GM21737 (cell line): ENCODE measurements at regions not wholly inside any gene's neighbourhood (a gene's known extent, or its start where the extent isn't known, plus 50 kb on each side); places are given as distances from the start of the nearest gene placed in this dataset.

ENCODE experiments used
- ATAC-seq: cut with Tn5 transposase; IDR thresholded peaks from one replicate; pipeline ENCODE4 v1.9.1; 2021; ENCODE audit warnings: mild to moderate bottlenecking, moderate library complexity; ENCODE audit not compliant: unreplicated experiment

- ATAC-seq = no peak
These were observed 216.1 kb downstream of the HAUS1 start for GRCh38 chr18:46320297-46320696.

DNA sequence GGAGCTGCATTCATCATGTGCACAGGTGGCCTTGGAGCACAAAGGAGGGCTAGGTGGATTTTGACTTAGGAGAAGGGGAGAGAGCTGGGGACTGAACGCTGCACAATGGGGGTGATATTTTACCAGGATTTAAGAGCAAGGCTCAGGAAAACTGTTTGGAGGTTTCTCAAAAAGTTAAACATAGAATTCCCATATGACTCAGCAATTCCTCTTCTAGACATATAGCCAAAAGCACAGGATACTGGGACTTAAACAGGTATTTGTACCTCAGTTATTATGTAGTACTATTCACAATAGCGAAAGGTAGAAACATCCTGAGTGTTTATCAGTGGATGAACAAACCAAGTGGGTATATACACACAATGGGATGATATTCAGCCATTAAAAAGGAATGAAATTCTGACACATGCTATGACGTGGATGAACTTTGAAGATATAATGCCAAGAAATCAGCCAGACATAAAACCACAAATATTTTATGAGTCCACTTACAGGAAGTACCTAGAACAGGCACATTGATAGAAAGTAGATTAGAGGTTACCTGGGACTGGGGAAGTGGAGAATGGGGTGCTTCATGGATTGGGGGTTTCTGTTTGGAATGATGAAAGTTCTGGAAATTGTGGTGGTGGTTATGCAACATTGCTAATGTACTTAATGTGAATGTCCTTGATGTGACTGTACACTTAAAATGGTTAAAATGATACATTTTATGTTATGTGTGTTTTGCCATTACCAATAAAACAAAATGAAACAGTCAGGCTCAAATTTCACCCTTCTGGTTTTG lies 216.9 kb downstream of the HAUS1 start:
- ATAC-seq = no peak

- no peak for ATAC-seq
These were observed 217.8 kb downstream of the HAUS1 start for GRCh38 chr18:46321955-46322354.

DNA sequence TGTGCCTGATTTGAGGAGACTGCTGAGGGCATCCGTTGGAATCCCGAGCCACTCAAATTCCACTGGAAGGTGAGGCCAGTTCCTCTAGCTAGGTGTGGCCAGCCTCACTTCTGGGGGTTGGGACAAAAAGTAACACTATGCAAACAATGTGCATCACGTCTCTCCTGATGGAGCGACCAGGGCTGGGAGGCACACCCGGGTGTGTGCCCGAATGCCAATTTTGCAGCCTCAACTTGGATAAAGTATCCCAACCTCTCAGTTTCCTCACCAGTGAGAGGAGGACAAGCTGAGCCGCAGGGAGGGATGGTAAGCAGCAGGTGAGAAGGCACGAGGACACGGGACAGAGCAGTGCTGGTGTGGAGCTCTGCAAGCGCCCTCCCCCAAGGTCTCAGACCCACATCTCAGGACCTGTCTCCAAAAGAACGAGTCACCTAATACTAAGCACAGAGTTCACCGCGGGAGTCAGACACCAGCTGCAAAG lies 218.3 kb downstream of the HAUS1 start:
- ATAC-seq = no peak

GRCh38 chr18:46322941-46323340 lies 218.8 kb downstream of the HAUS1 start:
- ATAC-seq = no peak

DNA sequence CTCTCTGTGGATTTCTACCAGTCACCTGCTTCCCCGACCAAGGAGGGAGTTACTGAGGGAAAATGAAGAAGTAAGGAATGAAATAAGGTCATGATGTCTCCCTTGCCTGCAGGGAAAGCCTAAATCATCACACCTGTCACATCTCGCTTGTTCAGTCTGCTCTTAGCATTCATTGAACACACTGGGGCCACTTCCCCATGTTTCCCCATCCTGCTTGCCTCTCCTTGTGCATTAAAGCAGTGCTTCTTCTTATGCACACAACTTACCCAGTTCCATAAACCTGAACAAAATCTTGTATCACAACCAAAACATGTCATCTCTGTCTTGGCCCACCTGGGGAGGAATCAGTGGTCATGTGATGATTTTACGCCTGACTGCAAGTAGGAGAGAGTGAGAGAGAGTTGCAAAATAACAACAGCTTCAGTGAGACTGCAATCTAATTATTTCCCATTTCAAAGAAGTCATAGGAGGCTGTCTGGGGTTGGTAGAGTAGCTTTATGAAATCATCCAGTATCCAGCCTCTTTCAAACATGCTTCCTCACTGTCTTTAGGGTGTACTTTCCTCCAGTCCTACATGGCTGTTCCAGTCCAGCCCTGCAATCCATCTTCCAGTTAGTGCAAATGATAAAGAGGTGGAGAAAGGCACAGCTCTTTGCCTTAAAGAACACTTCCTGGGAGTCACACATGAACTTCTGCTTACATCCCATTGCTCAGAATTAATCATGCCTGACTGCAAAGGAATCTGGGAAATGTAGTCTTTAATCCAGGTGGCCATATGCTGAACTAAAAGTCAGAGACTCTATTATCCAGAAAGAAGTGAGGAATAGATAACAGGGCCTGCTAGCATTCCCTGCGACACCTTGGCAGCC lies 220.1 kb downstream of the HAUS1 start:
- ATAC-seq = no peak

GRCh38 chr18:46325895-46326294 lies 221.7 kb downstream of the HAUS1 start:
- no peak for ATAC-seq

DNA sequence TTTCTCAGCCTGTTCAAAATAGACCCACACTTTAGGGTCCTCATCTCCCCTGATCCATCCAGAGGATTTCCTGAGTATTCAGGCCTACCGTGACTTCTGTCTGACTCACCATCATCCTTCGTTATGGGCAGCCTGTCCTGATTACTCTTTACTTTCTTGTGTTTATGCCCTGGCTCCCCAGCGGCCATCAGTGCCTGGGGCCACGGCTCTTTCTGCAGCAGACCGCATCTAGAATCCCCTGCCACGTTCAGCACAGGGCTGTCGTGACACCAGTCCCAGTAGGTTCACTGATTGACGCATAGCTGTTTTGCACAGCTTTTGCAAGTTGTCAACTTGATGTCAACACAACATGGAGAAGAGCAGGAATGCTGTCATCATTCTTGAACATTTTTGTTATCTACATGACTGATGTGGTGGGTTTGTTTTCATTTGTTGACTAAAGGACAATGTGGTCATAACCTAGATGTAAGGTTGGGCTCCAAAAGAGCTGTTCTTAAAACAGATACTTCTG lies 225.6 kb downstream of the HAUS1 start:
- no peak for ATAC-seq

GRCh38 chr18:46331316-46331715 lies 227.1 kb downstream of the HAUS1 start:
- no peak for ATAC-seq

DNA sequence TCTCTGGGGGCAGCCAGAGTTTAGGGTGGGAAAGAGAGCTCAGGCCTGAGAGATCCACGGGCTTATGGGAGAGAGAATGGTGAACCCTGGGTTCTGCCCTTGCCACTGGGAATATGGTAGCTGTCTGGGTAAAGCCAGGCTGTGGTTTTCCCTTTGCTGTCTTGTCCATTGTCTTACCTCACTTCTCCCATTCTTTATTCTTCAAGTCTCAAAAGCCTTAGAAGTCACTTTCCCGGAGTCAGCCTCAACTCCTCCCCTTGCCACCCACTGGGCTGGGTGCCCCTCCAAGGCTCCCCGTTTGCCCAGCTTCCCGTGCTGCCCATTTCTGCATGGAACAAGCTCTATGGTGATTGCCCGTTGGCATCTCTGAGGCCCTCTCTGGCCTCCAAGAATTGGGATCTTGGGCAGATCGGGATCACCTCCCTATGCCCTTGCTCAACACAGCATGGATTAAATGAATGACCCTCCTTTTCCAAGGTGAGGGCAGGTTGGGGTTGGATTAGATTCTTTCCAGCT lies 228.2 kb downstream of the HAUS1 start:
- ATAC-seq = no peak

DNA sequence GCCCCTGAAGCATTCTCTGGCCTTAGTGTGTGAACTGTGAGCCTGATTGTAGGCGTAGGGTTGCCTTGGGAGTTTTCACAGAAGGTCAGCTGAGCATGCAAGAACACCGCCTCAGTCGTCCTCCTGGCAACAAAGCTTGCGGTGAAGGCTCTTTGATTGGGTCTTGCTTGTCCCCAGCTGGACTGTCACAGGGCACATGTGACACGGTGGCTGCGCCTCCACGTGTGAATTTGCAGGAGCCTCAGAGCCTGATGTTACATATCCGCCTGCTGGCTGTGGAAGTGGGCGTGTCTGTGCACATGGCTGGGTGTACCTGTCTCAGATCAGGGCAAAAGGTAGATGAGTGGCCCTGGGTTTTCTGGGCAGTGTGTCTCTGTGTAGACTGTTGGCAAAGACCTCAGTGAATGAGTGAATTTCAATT lies 228.7 kb downstream of the HAUS1 start:
- no peak for ATAC-seq

GRCh38 chr18:46333431-46334135 lies 229.4 kb downstream of the HAUS1 start:
- no peak for ATAC-seq

DNA sequence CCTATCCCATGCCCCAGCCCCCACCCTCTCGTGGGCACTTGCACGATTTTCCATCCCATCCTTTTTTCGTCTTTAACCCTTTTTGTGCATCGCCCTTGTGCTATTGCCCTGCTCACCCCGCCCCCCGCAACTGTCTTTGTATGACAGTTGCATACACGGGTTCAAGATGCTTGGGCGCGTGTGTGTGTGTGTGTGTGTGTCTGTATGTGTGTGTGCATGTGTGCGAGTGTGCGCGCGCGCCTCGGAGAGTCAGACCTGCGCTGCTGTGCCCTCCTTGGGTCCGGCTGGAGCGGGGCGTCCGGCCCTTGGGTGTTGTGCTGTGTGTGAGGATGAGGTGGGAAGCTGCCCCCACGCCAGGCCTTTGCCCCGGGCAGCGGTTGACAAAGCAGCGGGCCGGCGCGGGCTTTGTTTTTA lies 230.7 kb downstream of the HAUS1 start:
- no peak for ATAC-seq

DNA sequence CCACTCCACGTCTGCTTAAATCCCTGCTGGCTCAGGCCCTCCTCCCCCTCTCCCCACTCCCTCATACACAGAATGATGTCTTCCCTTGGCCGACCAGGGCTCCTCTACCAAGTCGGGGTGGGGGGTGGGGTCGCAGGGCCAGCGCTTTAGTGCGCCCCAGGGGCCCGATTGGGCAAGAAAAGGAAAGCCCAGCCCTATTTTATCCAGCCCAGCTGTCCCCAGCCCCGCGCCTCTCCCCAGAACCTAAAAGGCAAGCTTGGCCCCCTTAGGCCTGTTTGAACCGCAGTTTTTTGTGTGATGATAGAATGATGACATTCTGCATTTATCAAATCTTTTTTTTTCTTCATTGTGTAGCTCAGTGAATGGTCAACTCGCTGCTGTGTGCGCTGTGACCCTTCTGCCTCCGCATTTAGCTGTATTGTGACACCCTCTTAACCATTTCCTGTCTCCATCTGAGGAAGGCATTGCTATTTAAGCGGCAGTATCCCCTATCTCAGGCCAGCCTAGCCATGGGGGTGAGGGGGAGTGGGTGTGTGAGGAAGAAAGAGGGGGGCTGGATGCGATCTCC lies 231.4 kb downstream of the HAUS1 start:
- no peak for ATAC-seq

GRCh38 chr18:46336278-46337111 lies 232.3 kb downstream of the HAUS1 start:
- no peak for ATAC-seq

DNA sequence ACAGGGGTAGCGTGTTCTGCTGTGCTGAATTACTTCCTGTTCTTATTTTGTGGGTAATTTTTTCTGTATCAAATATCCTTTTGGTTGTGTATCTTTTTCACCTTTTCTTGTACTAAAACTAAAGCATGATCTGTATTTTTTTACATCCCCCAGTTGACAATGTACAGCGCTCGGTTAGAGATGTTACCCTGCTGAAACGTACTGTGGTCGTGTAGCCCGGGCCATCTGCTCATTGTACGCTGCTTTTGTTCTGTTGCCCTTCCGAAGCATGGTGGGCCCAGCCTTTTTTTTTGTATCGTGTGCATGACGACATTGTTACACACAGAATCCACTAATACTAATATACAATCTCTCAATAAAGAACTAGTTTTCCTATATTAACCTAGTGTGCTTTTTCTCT lies 233.1 kb downstream of the HAUS1 start:
- ATAC-seq = no peak

DNA sequence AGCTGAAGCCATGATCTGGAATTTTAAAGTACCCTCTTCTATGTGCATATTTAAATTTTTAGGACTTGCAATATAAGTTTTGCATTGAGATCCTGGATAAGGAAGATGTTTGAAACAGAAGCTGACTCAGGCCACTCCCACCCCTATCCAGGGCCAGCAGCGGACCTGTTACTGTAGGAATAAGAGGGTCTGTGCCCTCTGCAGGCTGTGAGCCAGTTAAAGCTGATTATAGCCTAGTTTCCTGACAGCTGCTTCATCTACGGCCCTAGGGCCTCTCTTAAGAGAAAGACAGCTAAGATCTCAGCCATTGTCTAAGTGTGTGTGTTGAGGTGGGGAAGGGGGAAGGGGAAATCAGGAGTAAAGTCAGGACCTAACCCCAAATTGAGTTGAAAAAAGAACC lies 234.0 kb downstream of the HAUS1 start:
- no peak for ATAC-seq

- ATAC-seq = no peak
These were observed 234.6 kb downstream of the HAUS1 start for GRCh38 chr18:46338766-46339165.

DNA sequence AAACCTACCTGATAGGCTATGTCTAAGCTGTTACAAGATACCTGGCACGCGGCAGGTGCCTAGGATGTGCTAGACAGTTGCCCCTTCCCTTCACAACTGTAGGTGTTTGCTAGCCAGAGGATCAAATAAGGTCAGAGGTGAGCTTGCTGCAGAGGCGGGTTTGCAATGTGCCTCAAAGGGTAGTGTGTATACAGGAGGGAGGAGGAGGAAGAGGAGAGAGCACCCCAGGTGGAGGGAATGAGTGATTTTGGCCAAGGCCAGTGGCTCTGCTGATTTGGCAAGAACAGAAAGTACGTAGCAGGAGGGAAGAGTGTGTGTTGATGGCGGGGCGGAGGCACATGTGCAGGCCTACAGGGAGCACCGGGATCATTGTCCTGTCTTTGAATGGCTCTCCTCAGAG lies 236.5 kb downstream of the HAUS1 start:
- ATAC-seq = no peak
